GM21786 (cell line): ENCODE measurements at regions not wholly inside any gene's neighbourhood (a gene's known extent, or its start where the extent isn't known, plus 50 kb on each side); places are given as distances from the start of the nearest gene placed in this dataset.
"Not testable (repeated sequence)": the region's sequence is repeated elsewhere in the genome, so short reads cannot be mapped to it uniquely, and the experiment has no call there.

Experiments
- ATAC-seq: cut with Tn5 transposase; IDR thresholded peaks from one replicate; pipeline ENCODE4 v1.9.1; 2021; ENCODE audit not compliant: unreplicated experiment

DNA sequence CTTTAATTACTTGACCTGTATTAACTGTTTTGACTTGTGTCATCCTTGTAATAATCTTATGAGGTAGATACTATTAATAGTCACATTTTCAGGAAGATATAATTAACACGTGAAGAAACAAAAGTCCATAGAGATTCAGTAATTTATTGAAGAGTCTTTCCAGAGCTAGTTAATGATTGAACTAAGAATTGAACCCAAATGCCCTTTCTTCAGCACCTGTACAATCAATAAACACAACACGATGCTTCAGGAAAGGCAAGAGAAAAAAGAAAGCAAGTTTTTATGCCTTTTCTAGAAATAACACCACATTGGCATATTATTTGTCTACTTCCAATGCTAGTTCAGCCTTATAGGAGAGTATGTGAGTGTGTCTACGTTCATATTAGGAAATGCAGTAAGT, 399.6 kb downstream of the NAF1 start:
- ATAC-seq = no peak

DNA sequence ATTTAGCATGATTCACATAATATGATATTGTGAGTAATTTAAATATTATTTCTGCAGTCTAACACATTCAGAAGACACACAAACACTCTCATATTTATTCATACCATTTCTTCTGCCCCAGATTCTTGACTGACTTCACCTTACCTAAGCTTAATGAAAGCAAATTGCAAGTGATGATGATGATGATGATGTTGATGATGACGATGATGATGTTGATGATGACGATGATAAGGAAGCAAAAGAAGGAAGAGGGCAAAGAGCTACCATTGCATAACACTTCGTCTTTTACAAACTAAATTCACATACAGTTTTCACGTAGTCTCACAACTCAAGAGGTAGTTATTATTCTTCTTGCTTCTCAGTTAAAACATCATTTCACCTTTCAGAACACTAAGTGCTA, 404.7 kb downstream of the NAF1 start:
- no peak for ATAC-seq

DNA sequence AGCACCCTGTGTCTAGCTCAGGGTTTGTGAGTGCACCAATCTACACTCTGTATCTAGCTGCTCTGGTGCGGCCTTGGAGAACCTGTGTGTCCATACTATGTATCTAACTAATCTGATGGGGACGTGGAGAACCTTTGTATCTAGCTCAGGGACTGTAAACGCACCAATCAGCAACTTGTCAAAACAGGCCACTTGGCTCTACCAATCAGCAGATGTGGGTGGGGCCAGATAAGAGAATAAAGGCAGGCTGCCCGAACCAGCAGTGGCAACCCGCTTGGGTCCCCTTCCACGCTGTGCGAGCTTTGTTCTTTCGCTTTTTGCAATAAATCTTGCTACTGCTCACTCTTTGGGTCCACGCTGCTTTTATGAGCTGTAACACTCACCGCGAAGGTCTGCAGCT, 426.5 kb downstream of the NAF1 start:
- not testable (repeated sequence) for ATAC-seq

DNA sequence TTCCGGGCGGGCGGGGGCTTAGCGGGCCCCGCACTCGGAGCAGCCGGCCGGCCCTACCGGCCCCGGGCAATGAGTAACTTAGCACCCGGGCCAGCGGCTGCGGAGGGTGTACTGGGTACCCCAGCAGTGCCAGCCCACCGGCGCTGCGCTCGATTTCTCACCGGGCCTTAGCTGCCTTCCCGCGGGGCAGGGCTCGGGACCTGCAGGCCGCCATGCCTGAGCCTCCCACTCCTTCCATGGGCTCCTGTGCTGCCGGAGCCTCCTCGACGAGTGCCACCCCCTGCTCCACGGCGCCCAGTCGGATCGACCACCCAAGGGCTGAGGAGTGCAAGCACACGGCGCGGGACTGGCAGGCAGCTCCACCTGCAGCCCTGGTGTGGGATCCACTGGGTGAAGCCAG, 427.1 kb downstream of the NAF1 start:
- not testable (repeated sequence) for ATAC-seq

- no peak for ATAC-seq
These were observed 433.8 kb downstream of the NAF1 start for GRCh38 chr4:162732876-162733275.

DNA sequence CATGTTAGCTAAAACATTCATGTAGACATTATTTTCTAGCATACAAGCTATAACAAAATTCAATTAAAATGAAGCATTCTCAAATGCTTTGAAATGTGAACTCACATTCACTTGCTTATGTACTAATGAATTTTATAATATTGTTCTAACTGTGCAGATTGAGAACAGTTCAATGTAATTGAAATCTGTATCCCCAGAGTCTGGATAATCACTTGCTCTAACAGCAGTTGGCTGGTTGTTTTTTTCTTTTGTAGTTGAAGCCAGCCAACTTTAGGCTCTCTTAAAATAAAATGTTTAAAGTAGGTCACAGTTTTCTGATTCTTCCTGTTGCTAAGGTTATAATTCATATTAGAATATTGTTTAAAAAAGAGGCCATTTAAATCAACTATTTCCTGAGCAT, 438.9 kb downstream of the NAF1 start:
- ATAC-seq = no peak

DNA sequence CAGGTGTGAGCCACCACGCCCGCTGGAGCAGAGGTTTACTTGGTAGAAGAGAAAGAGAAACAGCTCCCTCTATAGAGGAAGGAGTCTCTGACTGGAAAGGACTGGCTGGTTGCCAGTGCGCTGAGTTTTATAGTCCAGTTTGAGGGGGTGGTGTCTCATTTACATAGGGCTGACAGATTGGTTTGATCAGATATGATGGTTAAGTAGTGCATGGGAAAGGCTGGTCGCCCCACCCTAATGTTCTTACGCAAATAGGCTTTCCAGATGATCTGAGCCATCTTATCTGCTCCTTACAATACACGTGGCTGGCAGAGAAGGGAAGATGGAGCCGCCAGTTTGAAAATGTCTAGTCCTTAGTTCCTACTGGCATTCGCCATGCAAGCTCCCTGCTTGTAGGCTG, 439.5 kb downstream of the NAF1 start:
- ATAC-seq = no peak

DNA sequence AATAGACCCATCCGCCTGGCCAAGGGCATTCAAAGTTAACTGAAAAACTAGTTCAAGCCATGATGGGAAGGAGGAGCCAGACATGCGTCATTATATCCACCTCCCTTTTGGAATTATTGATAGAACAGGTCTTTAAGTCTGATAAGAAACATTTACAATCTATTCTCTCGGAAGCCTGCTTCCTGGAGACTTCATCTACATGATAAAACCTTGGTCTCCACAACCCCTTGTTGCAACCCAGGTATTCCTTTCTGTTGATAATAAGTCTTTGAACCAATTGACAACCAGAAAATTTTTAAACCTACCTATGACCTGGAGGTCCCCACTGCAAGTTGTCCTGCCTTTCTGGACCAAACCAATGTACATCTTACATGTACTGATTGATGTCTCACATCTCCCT, 451.3 kb downstream of the NAF1 start:
- ATAC-seq = no peak

- peak; percentile 83 for ATAC-seq
These were observed 458.7 kb downstream of the NAF1 start for GRCh38 chr4:162707962-162708361.

GRCh38 chr4:162706632-162707031, 460.1 kb downstream of the NAF1 start:
- no peak for ATAC-seq

GRCh38 chr4:162706051-162706450, 460.6 kb downstream of the NAF1 start:
- ATAC-seq = no peak

GRCh38 chr4:162705130-162705803, 461.4 kb downstream of the NAF1 start:
- ATAC-seq = no peak

DNA sequence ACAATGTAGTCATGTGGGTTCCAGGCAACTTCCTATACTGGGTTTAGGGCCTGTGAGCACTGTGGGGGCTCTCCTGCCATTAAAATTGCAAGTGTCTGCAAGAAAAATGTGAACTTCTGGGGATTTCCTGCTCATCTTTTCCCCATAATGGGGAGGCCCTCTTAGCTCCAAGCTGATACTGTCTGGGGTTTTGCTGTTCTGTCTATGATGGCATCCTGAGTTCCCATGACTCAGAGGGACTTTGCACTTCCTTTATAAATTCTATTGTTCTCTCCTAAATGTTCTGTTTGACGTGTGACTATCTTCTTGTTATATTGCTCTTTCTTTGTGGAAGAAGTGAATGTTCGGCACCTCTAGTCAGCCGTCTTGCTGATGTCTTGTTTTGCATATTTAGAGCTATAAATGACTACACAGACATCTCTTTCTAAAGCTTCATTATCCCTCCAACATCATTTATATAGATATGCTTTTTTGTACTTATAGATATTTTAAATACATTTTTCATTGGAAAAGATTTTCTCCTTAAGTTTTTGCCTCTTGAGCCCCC, 465.8 kb downstream of the NAF1 start:
- peak; percentile 58 for ATAC-seq

GRCh38 chr4:162700358-162700757, 466.3 kb downstream of the NAF1 start:
- ATAC-seq = no peak

DNA sequence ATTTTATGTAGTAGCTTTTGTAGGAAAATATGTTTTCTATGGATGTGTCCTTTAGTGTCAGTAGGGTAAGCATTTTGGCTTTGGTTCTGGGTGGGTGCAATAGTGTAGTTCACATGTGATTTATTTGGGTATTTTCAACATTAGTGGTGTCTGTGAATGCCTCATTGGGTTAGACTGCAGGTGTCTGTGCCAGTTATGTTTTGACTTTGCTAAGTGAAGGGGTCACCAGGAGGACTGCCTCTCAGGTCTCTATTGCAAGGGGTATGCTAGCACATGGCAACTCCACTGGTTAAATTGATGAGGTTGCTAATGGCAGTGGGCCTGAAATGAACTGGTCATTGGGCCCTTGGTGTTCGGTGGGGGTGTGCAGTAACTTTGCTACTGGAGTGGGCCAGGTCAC, 467.1 kb downstream of the NAF1 start:
- ATAC-seq = peak; percentile 41

DNA sequence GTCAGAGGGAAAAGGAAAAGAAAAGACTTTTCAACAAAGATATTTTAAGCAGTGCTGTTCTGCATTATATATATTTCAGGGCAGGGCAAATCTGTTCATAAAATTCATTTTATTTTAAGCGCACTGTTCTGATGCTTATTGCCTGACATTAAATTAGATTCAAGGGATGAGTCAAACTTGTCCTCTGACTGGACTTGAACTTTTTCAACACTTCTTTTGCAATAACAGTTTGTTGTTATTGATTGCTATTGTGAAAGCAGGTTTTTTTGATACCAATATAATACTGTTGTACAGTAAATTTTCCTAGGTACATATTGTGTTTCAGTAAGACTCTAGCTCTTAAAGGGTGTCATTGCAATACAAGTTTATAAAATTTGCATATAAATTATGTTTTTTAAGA, 481.3 kb downstream of the NAF1 start:
- ATAC-seq = no peak

GRCh38 chr4:162684998-162685397, 481.7 kb downstream of the NAF1 start:
- no peak for ATAC-seq

DNA sequence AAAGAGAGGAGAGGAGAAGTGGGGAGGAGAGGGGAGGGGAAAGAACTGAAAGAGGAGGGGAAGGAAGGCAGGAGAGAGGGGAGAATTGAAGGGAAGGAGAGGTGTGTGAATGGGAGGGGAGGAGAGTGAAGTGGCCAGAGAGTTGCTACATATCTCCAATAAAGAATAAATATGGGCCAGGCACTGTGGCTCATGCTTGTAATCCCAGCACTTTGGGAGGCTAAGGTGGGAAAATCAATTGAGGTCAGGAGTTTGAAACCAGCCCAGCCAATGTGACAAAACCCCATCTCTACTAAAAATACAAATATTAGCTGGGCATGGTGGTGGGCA, 482.4 kb downstream of the NAF1 start:
- no peak for ATAC-seq

DNA sequence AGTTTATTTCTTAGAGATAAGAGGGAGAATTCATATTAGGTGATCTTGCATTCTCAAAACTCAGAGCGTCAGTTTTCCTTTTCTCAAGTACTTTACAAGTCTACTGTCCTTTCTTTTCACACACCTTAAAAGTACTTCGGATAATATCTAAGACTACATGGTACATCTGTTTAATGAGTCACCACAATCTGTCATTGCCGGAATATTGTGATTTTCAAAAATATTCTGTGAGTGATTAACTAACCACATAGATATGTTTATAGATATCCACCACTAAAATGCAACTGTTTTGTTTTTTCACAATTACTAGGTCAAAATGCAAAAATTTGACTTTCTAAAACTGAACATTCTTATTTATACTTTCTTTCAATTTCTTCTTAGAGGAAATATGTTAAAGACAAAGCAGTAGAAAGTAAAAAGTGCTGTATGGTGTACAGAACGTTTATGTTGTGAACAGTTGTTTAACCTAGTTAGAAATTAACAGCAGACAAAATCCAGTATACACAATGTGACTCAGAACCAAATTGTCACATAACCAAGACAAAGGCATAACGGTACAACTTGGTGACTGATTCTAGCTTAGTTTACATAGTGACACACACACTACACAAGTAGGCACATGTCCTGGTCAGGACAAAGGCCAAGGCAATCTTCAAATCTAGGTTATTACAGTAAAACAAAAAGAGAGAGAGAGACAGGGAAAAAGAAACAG, 482.9 kb downstream of the NAF1 start:
- ATAC-seq = peak; percentile 93

- no peak for ATAC-seq
These were observed 484.0 kb downstream of the NAF1 start for GRCh38 chr4:162682651-162683050.

- ATAC-seq = no peak
These were observed 485.5 kb downstream of the NAF1 start for GRCh38 chr4:162681212-162681611.

DNA sequence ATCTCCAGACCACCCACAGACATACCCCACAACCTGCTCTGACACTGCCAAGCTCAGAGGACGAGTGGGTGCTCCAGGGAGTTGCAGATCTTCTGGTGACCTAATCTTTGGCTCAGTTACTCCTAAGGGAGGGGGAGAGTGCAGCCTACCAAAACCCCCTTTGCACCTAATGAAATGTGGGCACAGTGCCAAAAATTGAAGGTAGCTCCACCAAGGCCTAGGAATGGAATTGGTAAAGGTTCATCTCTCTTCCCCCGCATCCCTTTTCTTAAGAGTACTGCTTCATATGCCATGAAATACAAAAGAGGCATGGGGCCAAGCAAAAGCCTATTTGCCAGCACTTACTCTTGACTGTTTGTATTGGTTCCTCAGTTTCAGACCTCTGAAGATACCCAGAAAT, 491.0 kb downstream of the NAF1 start:
- no peak for ATAC-seq

GRCh38 chr4:162661913-162662312, 498.1 kb upstream of the FSTL5 start:
- peak; percentile 40 for ATAC-seq
